ENCODE measurements at regions not wholly inside any gene's neighbourhood (a gene's known extent, or its start where the extent isn't known, plus 50 kb on each side); places are given as distances from the start of the nearest gene placed in this dataset.

- TF ChIP-seq ISL1 (CRISPR knock-in tag; IDR thresholded peaks at IDR 0.05) (no peak), ZC3H10 (CRISPR knock-in tag; IDR thresholded peaks at IDR 0.05) (no peak), ZFP3 (CRISPR knock-in tag; IDR thresholded peaks at IDR 0.05) (no peak), SNAI2 (CRISPR knock-in tag; IDR thresholded peaks at IDR 0.05) (no peak), ZFP30 (CRISPR knock-in tag; IDR thresholded peaks at IDR 0.05) (no peak), RARB (CRISPR knock-in tag; IDR thresholded peaks at IDR 0.05) (no peak), TCF4 (CRISPR knock-in tag; IDR thresholded peaks at IDR 0.05; ENCODE audit: borderline replicate concordance) (no peak), PATZ1 (CRISPR knock-in tag; IDR thresholded peaks at IDR 0.05; ENCODE audit: borderline replicate concordance) (no peak), CREB5 (CRISPR knock-in tag; IDR thresholded peaks at IDR 0.05; ENCODE audit: low read depth) (no peak), ARNTL (CRISPR knock-in tag; IDR thresholded peaks at IDR 0.05; ENCODE audit: borderline replicate concordance, low read depth) (no peak), PPARA (CRISPR knock-in tag; IDR thresholded peaks at IDR 0.05; ENCODE audit: borderline replicate concordance) (no peak), TSHZ2 (CRISPR knock-in tag; IDR thresholded peaks at IDR 0.05) (no peak), ZNF70 (CRISPR knock-in tag; IDR thresholded peaks at IDR 0.05) (no peak), ZNF8 (CRISPR knock-in tag; IDR thresholded peaks at IDR 0.05) (no peak)
Observed at GRCh38 chr5:110872963-110873362, 134.2 kb downstream of the SLC25A46 start.

Measured in SK-N-SH treated with all-trans-retinoic acid at 6 μM for 48 hours (cell line).